ENCODE measurements at regions not wholly inside any gene's neighbourhood (a gene's known extent, or its start where the extent isn't known, plus 50 kb on each side); places are given as distances from the start of the nearest gene placed in this dataset.

- FAIRE-seq = peak; percentile 62
- in situ Hi-C loops (cut with MboI) (no loop called here), intact Hi-C loops (cut with micrococcal nuclease; ENCODE audit: unreplicated experiment) (no loop called here)
- no peaks in the 10 kb centered on the region for H3K79me2 ChIP-seq (ENCODE audit: control insufficient read depth, insufficient read depth, low read length)
- H3K36me3 ChIP-seq (ENCODE audit: control insufficient read depth in 2 of 2, insufficient read depth in 2 of 2, low read length in 1 of 2) = no peaks in the 10 kb centered on the region
- TF ChIP-seq GABPA (IDR thresholded peaks at IDR 0.05; ENCODE audit: low read depth) (no peak), ETV6 (conservative IDR thresholded peaks at IDR 0.05 in 1 of 2, IDR thresholded peaks at IDR 0.05 in 1 of 2; ENCODE audit: borderline replicate concordance in 1 of 2, low read depth in 1 of 2) (no peak), POU2F2 (IDR thresholded peaks at IDR 0.05; ENCODE audit: borderline replicate concordance, low read depth, low read length) (0 out of 3 replicates have a peak, but pooled peaks have one; percentile 33), SP1 (IDR thresholded peaks at IDR 0.05; ENCODE audit: low read depth, low read length) (no peak), ZNF384 (IDR thresholded peaks at IDR 0.05; ENCODE audit: borderline replicate concordance, low read depth, low read length) (peak; percentile 40; the same call in 1 of the 2 replicates)
- H2AFZ ChIP-seq (ENCODE audit: control insufficient read depth, low read depth, low read length) = peak overlapping the region; percentile 3; the same call in 1 of the 2 replicates
- H3K9me3 ChIP-seq (replicated peaks; ENCODE audit: control insufficient read depth, insufficient read depth, low read length) = no peaks in the 10 kb centered on the region
- POLR2A ChIA-PET = no interaction called here
- peak overlapping the region; percentile 46; the same call in 1 of the 2 replicates for H3K4me2 ChIP-seq (ENCODE audit: control insufficient read depth, insufficient read depth)
- peak; percentile 52 for ATAC-seq
- RAD21 ChIA-PET (ENCODE audit: unreplicated experiment) = interaction anchor here (0.6 kb wide), 1 partner anchor 498 kb away, joined by 3 read pairs; no protein-coding TSS in a partner anchor
- H3K4me1 ChIP-seq (ENCODE audit: control insufficient read depth, insufficient read depth, low read length) = peaks cover 12% of the 10 kb centered on the region
- DNase-seq (ENCODE audit: low read depth, low spot score) = no peak
- no peak overlapping the region for H3K9ac ChIP-seq (ENCODE audit: control insufficient read depth, insufficient read depth, low read length)
- no peak overlapping the region for H3K27ac ChIP-seq (ENCODE audit: control insufficient read depth, insufficient read depth)
- 3% methylated on average over 6 of the region's 6 CpGs for WGBS (ENCODE audit: insufficient coverage, insufficient replicate concordance, low lambda C conversion rate, missing lambda C conversion rate)
- no peaks in the 10 kb centered on the region for H4K20me1 ChIP-seq (ENCODE audit: control insufficient read depth, insufficient read depth)
- no TSS peak for BruUV-seq (replicated peaks)
- CTCF ChIA-PET = interaction anchor here (1.1 kb wide), 1 partner anchor 117 kb away, joined by 3 read pairs; no protein-coding TSS in a partner anchor
- no peak overlapping the region for H3K4me3 ChIP-seq
- SMC1A ChIA-PET (ENCODE audit: uncharacterized antibody, unreplicated experiment) = interaction anchor here (0.8 to 2.0 kb wide), 3 partner anchors 9 to 226 kb away, joined by 3 to 9 read pairs (median 3); no protein-coding TSS in a partner anchor
- no peaks in the 10 kb centered on the region for H3K27me3 ChIP-seq (replicated peaks in 1 of 2; ENCODE audit: control insufficient read depth in 2 of 2, insufficient read depth in 2 of 2, low read length in 1 of 2)
Observed at GRCh38 chr5:74257645-74258313, 382.7 kb downstream of the ENC1 start.

GRCh38 chr5:74257060-74257527, 383.4 kb downstream of the ENC1 start:
- Histone ChIP-seq H3K9ac (ENCODE audit: control insufficient read depth, insufficient read depth, low read length) (no peak overlapping the region), H4K20me1 (ENCODE audit: control insufficient read depth, insufficient read depth) (no peaks in the 10 kb centered on the region), H3K79me2 (ENCODE audit: control insufficient read depth, insufficient read depth, low read length) (no peaks in the 10 kb centered on the region), H3K4me1 (ENCODE audit: control insufficient read depth, insufficient read depth, low read length) (peaks cover 12% of the 10 kb centered on the region), H3K27ac (ENCODE audit: control insufficient read depth, insufficient read depth) (no peak overlapping the region), H3K27me3 (replicated peaks in 1 of 2; ENCODE audit: control insufficient read depth in 2 of 2, insufficient read depth in 2 of 2, low read length in 1 of 2) (no peaks in the 10 kb centered on the region), H3K36me3 (ENCODE audit: control insufficient read depth in 2 of 2, insufficient read depth in 2 of 2, low read length in 1 of 2) (no peaks in the 10 kb centered on the region), H3K4me2 (ENCODE audit: control insufficient read depth, insufficient read depth) (no peak overlapping the region), H2AFZ (ENCODE audit: control insufficient read depth, low read depth, low read length) (no peak overlapping the region), H3K4me3 (no peak overlapping the region), H3K9me3 (replicated peaks; ENCODE audit: control insufficient read depth, insufficient read depth, low read length) (no peaks in the 10 kb centered on the region)
- POLR2A ChIA-PET = no interaction called here
- BruUV-seq (replicated peaks) = no TSS peak
- ATAC-seq (no peak), DNase-seq (ENCODE audit: low read depth, low spot score) (no peak), FAIRE-seq (no peak)
- intact Hi-C loops (cut with micrococcal nuclease; ENCODE audit: unreplicated experiment) = no loop called here
- in situ Hi-C loops (cut with MboI) = no loop called here
- 31% methylated on average over 5 of the region's 5 CpGs for WGBS (ENCODE audit: insufficient coverage, insufficient replicate concordance, low lambda C conversion rate, missing lambda C conversion rate)
- RAD21 ChIA-PET (ENCODE audit: unreplicated experiment) = interaction anchor here (0.6 kb wide), 1 partner anchor 497 kb away, joined by 3 read pairs; no protein-coding TSS in a partner anchor
- CTCF ChIA-PET = interaction anchor here (1.1 kb wide), 1 partner anchor 118 kb away, joined by 3 read pairs; no protein-coding TSS in a partner anchor
- SMC1A ChIA-PET (ENCODE audit: uncharacterized antibody, unreplicated experiment) = interaction anchor here (1.0 to 2.0 kb wide), 2 partner anchors 10 to 15 kb away, joined by 3 to 9 read pairs; no protein-coding TSS in a partner anchor
- TF ChIP-seq HCFC1 (IDR thresholded peaks at IDR 0.05; ENCODE audit: low read length) (no peak), SUZ12 (IDR thresholded peaks at IDR 0.05; ENCODE audit: unreplicated experiment) (no peak), YBX1 (IDR thresholded peaks at IDR 0.05) (no peak), BMI1 (IDR thresholded peaks at IDR 0.05; ENCODE audit: borderline replicate concordance) (no peak), E2F4 (IDR thresholded peaks at IDR 0.05; ENCODE audit: low read depth, low read length) (no peak), IRF5 (IDR thresholded peaks at IDR 0.05; ENCODE audit: borderline replicate concordance) (no peak), ZNF274 (IDR thresholded peaks at IDR 0.05; ENCODE audit: insufficient read depth, insufficient read length) (no peak), ATF2 (IDR thresholded peaks at IDR 0.05; ENCODE audit: low read length) (no peak)
